K562 (cell line): ENCODE measurements at regions not wholly inside any gene's neighbourhood (a gene's known extent, or its start where the extent isn't known, plus 50 kb on each side); places are given as distances from the start of the nearest gene placed in this dataset.

Experiments
- ATF3 ChIP-seq, 2 experiments: fragments of 450-650 bp in 1 of 2; sonication (generic) in 1 of 2; formaldehyde crosslinking in 1 of 2; IDR thresholded peaks in 1 of 2; conservative IDR thresholded peaks in 1 of 2; 2 replicates each; pipeline versions ENCODE4 v1.6.1 to v1.8.1; 2016 to 2023; ENCODE audit warnings: mild to moderate bottlenecking in 2 of 2, moderate library complexity in 2 of 2, inconsistent platforms in 1 of 2, missing genetic modification reagents in 1 of 2
- CTCF ChIP-seq, 3 experiments: IDR thresholded peaks in 2 of 3; conservative IDR thresholded peaks in 1 of 3; 2 replicates each; pipeline ENCODE4 v1.5.1; 2011 to 2012; ENCODE audit warnings: low read length in 3 of 3, mild to moderate bottlenecking in 3 of 3, control low read depth in 2 of 3, improper control_type of control experiment in 1 of 3, inconsistent platforms in 1 of 3, low read depth in 1 of 3, mixed read lengths in 1 of 3, moderate library complexity in 1 of 3; ENCODE audit not compliant: insufficient read depth in 2 of 3
- MAFK ChIP-seq: IDR thresholded peaks from 2 replicates; pipeline ENCODE4 v1.6.1; 2011; ENCODE audit warnings: low read length, improper control_type of control experiment
- TCF7 ChIP-seq: sonication (generic); IDR thresholded peaks from 2 replicates; pipeline ENCODE4 v1.6.1; 2016; ENCODE audit warnings: antibody characterized with exemption, borderline replicate concordance
- ZFP1 ChIP-seq: fragments of 450-650 bp; formaldehyde crosslinking; IDR thresholded peaks from 2 replicates; pipeline ENCODE4 v1.4.0; 2020; ENCODE audit warnings: mild to moderate bottlenecking, mixed read lengths

- TF ChIP-seq TCF7 = no peak
- no peak for TF ChIP-seq ZFP1 (CRISPR knock-in tag)
- no peak for TF ChIP-seq MAFK
- TF ChIP-seq ATF3 (IDR thresholded peaks at IDR 0.05) = no peak
- TF ChIP-seq ATF3 (CRISPR knock-in tag; conservative IDR thresholded peaks at IDR 0.05) = no peak
- TF ChIP-seq CTCF (IDR thresholded peaks at IDR 0.05 in 2 of 3, conservative IDR thresholded peaks at IDR 0.05 in 1 of 3; ENCODE audit: insufficient read depth in 2 of 3, low read depth in 1 of 3, low read length in 3 of 3) = no peak
These were observed 475.5 kb upstream of the CCDC196 start for GRCh38 chr14:66010695-66011094.
